K562 (cell line): ENCODE measurements at regions not wholly inside any gene's neighbourhood (a gene's known extent, or its start where the extent isn't known, plus 50 kb on each side); places are given as distances from the start of the nearest gene placed in this dataset.

ENCODE experiments used
- CEBPG ChIP-seq, 3 experiments: fragments of 200-800 bp in 1 of 3; sonication (Bioruptor generic) in 1 of 3; sonication (generic) in 1 of 3; formaldehyde crosslinking in 1 of 3; IDR thresholded peaks in 2 of 3; conservative IDR thresholded peaks in 1 of 3; 2 replicates each; pipeline versions ENCODE4 v1.6.1 to v1.8.0; 2016 to 2022; ENCODE audit warnings: missing compliant biosample characterization in 2 of 3, missing genetic modification characterization in 2 of 3, mild to moderate bottlenecking in 1 of 3, missing genetic modification reagents in 1 of 3
- COPS2 ChIP-seq: fragments of 450-650 bp; conservative IDR thresholded peaks from 2 replicates; pipeline ENCODE4 v1.6.1; 2016; ENCODE audit warnings: mild to moderate bottlenecking, moderate library complexity
- MAFG ChIP-seq: fragments of 450-650 bp; conservative IDR thresholded peaks from 2 replicates; pipeline ENCODE4 v1.6.1; 2016; ENCODE audit warnings: missing genetic modification characterization, missing compliant biosample characterization
- SRF ChIP-seq, 2 experiments: fragments of 250-450, 450-650 bp in 1 of 2; sonication (Bioruptor Pico) in 1 of 2; sonication (generic) in 1 of 2; formaldehyde crosslinking; IDR thresholded peaks; 2 replicates each; pipeline versions ENCODE4 v1.5.0 to v1.5.1; 2020 to 2022; ENCODE audit warnings: mild to moderate bottlenecking in 1 of 2, missing genetic modification reagents in 1 of 2
- ZBTB40 ChIP-seq, 2 experiments: fragments of 450-650 bp in 1 of 2; sonication (generic) in 1 of 2; formaldehyde crosslinking in 1 of 2; IDR thresholded peaks; 2 replicates each; pipeline versions ENCODE4 v1.7.1 to v1.9.0; 2016 to 2022; ENCODE audit warnings: inconsistent platforms in 1 of 2, mild to moderate bottlenecking in 1 of 2, missing genetic modification reagents in 1 of 2
- ZNF444 ChIP-seq: fragments of 250-450 bp; sonication (Bioruptor Pico); IDR thresholded peaks from 2 replicates; pipeline ENCODE4 v1.4.0; 2020; ENCODE audit warnings: mild to moderate bottlenecking, moderate library complexity
- TF ChIP-seq, protein P1 (sequence below): sonication (generic); formaldehyde crosslinking; IDR thresholded peaks from 2 replicates; pipeline ENCODE4 v1.8.0; 2022; ENCODE audit warnings: mild to moderate bottlenecking, missing genetic modification reagents
- TF ChIP-seq, protein P2 (sequence below): fragments of 150-350 bp; IDR thresholded peaks from 2 replicates; pipeline ENCODE4 v1.6.1; 2014; ENCODE audit warnings: low read depth, mild to moderate bottlenecking, low read length, borderline replicate concordance

GRCh38 chr7:22596763-22597400 lies 96.9 kb upstream of the STEAP1B start (continued):
- TF ChIP-seq ZBTB40 (IDR thresholded peaks at IDR 0.05), result peak; percentile 79
- TF ChIP-seq ZBTB40 (CRISPR knock-in tag; IDR thresholded peaks at IDR 0.05), result peak; percentile 46; the same call in 1 of the 2 replicates
- TF ChIP-seq, protein P1, sequence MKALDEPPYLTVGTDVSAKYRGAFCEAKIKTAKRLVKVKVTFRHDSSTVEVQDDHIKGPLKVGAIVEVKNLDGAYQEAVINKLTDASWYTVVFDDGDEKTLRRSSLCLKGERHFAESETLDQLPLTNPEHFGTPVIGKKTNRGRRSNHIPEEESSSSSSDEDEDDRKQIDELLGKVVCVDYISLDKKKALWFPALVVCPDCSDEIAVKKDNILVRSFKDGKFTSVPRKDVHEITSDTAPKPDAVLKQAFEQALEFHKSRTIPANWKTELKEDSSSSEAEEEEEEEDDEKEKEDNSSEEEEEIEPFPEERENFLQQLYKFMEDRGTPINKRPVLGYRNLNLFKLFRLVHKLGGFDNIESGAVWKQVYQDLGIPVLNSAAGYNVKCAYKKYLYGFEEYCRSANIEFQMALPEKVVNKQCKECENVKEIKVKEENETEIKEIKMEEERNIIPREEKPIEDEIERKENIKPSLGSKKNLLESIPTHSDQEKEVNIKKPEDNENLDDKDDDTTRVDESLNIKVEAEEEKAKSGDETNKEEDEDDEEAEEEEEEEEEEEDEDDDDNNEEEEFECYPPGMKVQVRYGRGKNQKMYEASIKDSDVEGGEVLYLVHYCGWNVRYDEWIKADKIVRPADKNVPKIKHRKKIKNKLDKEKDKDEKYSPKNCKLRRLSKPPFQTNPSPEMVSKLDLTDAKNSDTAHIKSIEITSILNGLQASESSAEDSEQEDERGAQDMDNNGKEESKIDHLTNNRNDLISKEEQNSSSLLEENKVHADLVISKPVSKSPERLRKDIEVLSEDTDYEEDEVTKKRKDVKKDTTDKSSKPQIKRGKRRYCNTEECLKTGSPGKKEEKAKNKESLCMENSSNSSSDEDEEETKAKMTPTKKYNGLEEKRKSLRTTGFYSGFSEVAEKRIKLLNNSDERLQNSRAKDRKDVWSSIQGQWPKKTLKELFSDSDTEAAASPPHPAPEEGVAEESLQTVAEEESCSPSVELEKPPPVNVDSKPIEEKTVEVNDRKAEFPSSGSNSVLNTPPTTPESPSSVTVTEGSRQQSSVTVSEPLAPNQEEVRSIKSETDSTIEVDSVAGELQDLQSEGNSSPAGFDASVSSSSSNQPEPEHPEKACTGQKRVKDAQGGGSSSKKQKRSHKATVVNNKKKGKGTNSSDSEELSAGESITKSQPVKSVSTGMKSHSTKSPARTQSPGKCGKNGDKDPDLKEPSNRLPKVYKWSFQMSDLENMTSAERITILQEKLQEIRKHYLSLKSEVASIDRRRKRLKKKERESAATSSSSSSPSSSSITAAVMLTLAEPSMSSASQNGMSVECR (CRISPR knock-in tag), result no peak
- no peak for TF ChIP-seq ZNF444
- peak; percentile 26; the same call in 1 of the 2 replicates for TF ChIP-seq MAFG (tag)
- no peak for TF ChIP-seq COPS2
- no peak for TF ChIP-seq CEBPG (CRISPR knock-in tag; IDR thresholded peaks at IDR 0.05)
- peak in 1 of 2 experiments; percentile 54; a peak in 2 of 4 replicates for TF ChIP-seq CEBPG (tag; conservative IDR thresholded peaks at IDR 0.05 in 1 of 2, IDR thresholded peaks at IDR 0.05 in 1 of 2)
- TF ChIP-seq, protein P2, sequence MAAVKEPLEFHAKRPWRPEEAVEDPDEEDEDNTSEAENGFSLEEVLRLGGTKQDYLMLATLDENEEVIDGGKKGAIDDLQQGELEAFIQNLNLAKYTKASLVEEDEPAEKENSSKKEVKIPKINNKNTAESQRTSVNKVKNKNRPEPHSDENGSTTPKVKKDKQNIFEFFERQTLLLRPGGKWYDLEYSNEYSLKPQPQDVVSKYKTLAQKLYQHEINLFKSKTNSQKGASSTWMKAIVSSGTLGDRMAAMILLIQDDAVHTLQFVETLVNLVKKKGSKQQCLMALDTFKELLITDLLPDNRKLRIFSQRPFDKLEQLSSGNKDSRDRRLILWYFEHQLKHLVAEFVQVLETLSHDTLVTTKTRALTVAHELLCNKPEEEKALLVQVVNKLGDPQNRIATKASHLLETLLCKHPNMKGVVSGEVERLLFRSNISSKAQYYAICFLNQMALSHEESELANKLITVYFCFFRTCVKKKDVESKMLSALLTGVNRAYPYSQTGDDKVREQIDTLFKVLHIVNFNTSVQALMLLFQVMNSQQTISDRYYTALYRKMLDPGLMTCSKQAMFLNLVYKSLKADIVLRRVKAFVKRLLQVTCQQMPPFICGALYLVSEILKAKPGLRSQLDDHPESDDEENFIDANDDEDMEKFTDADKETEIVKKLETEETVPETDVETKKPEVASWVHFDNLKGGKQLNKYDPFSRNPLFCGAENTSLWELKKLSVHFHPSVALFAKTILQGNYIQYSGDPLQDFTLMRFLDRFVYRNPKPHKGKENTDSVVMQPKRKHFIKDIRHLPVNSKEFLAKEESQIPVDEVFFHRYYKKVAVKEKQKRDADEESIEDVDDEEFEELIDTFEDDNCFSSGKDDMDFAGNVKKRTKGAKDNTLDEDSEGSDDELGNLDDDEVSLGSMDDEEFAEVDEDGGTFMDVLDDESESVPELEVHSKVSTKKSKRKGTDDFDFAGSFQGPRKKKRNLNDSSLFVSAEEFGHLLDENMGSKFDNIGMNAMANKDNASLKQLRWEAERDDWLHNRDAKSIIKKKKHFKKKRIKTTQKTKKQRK, result no peak
- TF ChIP-seq SRF (CRISPR knock-in tag; IDR thresholded peaks at IDR 0.05), result no peak
